ENCODE measurements at regions not wholly inside any gene's neighbourhood (a gene's known extent, or its start where the extent isn't known, plus 50 kb on each side); places are given as distances from the start of the nearest gene placed in this dataset.

DNA sequence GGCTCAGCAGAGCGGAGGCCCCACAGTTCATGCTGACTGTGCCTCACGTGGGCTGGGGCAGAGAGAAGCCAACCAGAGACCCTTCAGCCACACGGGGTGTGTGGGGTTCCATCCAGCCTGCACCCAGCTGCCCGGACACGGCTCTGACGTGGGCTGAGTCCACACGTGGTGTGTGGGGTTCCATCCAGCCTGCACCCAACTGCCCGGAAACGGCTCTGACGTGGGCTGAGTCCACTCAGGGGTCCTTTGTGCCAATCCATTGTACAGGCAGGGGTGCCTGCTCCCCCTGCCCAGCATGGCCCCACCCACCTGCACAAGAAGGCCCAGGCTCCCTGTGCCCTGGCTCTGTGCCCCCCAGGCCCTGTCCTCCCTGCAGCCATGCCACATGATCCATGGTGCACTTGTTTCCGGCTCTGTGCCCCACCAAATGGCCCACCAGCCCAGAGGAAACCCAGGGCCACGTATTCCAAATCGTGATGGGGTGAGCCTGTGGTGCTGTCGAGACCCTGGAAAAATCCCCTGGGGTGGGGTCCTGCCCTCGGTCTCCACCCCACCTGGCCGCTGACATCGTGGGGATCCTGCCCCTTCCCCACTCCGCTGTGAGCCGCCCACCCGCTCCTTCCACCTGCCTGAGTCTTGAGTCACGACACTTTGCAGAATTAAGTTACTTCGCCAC lies 99.3 kb upstream of the SFSWAP start:
- Histone ChIP-seq H3K4me3 (ENCODE audit: low read length) (no peak overlapping the region), H3K27me3 (ENCODE audit: control insufficient read depth, insufficient read depth, low read length) (no peaks in the 10 kb centered on the region), H3K9ac (ENCODE audit: low read length) (no peak overlapping the region), H3K4me1 (ENCODE audit: control insufficient read depth, low read depth, low read length) (peaks cover 5% of the 10 kb centered on the region), H3K9me3 (ENCODE audit: control insufficient read depth, low read depth, low read length) (no peaks in the 10 kb centered on the region), H3K36me3 (ENCODE audit: control insufficient read depth, low read depth, low read length) (no peaks in the 10 kb centered on the region), H3K27ac (ENCODE audit: low read length) (no peak overlapping the region)

DNA sequence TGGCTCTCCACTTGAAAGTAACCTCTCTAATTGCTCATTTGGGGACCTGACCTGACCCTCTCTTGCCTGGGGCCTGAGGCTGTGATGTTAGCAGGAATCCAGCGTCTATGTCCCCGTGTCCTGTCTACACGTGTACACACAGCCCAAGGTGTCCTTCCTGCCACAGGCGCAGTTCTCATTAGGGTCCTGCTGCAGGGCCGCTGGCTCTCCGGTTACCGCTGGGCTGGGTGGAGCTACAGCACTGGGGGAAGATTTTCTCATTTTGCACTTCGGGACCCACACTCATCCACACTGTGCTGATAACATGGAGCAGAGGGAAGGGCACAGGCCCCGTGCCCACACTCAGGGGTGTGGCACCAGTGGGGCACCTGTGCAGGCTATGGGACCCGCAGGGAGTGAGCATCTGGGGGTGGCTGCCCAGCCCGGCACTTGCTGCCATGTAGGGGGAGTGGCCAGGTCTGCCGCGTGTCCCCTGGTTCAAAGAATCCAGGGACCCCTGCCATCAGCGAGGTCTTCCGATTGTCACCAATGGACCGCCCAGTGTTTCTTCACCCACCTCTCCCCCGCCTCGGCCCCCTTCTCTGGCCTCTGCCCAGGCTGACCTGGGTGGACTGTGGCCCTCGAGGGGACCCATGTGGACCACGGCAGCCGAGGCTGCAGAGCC lies 98.7 kb upstream of the SFSWAP start:
- no peaks in the 10 kb centered on the region for H3K27me3 ChIP-seq (ENCODE audit: control insufficient read depth, insufficient read depth, low read length)
- no peaks in the 10 kb centered on the region for H3K9me3 ChIP-seq (ENCODE audit: control insufficient read depth, low read depth, low read length)
- H3K4me1 ChIP-seq (ENCODE audit: control insufficient read depth, low read depth, low read length) = peaks cover 5% of the 10 kb centered on the region
- H3K27ac ChIP-seq (ENCODE audit: low read length) = no peak overlapping the region
- no peak overlapping the region for H3K4me3 ChIP-seq (ENCODE audit: low read length)
- no peak overlapping the region for H3K9ac ChIP-seq (ENCODE audit: low read length)
- H3K36me3 ChIP-seq (ENCODE audit: control insufficient read depth, low read depth, low read length) = no peaks in the 10 kb centered on the region

DNA sequence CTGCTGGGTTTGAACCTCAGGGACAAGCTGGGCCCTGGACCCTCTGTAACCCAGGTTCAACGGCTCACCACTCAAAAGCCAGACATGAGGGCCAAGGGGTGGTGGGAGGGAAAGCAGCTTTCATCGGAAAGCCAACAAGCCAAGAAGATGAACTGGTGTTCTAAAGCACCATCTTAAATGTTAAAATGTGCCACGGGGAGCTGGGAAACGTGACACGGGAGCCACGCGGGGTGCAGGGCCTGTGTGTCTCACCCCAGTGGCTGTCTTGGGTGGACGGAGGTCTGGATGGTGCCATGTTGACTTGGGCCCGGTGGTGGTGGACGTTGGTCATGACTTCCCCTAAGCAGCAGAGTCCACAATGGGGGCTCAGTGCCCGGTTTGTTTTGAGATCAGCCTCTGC lies 97.7 kb upstream of the SFSWAP start:
- Histone ChIP-seq H3K9me3 (ENCODE audit: control insufficient read depth, low read depth, low read length) (no peaks in the 10 kb centered on the region), H3K36me3 (ENCODE audit: control insufficient read depth, low read depth, low read length) (no peaks in the 10 kb centered on the region), H3K9ac (ENCODE audit: low read length) (no peak overlapping the region), H3K27ac (ENCODE audit: low read length) (no peak overlapping the region), H3K4me3 (ENCODE audit: low read length) (no peak overlapping the region), H3K4me1 (ENCODE audit: control insufficient read depth, low read depth, low read length) (peaks cover 5% of the 10 kb centered on the region), H3K27me3 (ENCODE audit: control insufficient read depth, insufficient read depth, low read length) (no peaks in the 10 kb centered on the region)

DNA sequence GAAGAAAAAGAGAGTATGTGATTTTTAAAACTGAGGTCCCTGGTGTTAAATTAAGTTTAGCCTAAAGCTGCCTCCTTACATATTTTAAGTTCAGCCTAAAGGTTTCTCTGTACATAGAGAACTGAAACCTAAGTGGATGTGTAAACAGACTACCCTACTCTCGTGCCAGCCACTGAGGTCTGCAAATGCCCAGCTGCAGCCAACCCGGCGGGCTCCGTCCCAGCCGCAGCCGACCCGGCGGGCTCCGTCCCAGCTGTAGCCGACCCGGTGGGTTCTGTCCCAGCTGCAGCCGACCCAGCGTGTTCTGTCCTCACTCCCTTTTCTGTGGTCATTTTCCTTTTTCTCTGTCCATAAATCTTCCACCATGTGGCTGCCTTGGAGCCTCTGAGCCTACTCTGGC lies 97.2 kb upstream of the SFSWAP start:
- Histone ChIP-seq H3K27me3 (ENCODE audit: control insufficient read depth, insufficient read depth, low read length) (no peaks in the 10 kb centered on the region), H3K27ac (ENCODE audit: low read length) (no peak overlapping the region), H3K9me3 (ENCODE audit: control insufficient read depth, low read depth, low read length) (no peaks in the 10 kb centered on the region), H3K4me1 (ENCODE audit: control insufficient read depth, low read depth, low read length) (peaks cover 5% of the 10 kb centered on the region), H3K36me3 (ENCODE audit: control insufficient read depth, low read depth, low read length) (no peaks in the 10 kb centered on the region), H3K4me3 (ENCODE audit: low read length) (no peak overlapping the region), H3K9ac (ENCODE audit: low read length) (no peak overlapping the region)

DNA sequence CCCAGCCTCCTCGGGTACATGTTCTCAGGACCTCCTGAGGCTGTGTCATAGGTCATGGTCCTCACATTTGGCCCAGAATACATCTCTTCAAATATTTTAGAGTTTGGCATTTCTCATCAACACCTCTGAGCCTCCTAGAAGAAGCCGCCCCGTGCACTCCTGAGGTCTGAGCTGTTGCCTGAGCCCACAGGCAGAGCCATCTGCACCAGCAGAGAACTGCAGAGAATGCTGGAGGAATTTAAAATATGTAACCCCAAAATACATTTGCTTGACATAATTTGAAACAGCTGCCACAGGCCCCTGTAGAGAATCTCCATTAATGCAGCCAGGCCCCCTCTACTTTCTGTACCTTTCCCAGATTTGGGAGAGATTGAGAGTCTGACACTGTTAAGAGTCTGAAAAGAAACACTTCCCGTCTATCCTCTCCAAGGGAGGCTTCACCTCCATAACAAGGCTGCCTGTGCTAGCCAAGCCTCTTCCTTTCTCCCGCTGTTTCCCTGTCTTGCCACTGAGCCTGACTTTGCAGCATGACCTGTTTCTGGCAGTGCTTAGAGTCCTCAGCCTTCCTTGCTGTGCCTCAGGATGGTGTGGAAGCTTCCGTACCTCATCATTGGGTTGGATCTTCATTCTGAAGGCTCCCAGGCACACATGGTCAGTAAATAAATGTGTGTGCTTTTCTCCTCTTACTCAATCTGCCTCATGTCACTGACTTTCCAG lies 95.4 kb upstream of the SFSWAP start:
- H3K4me1 ChIP-seq (ENCODE audit: control insufficient read depth, low read depth, low read length) = no peaks in the 10 kb centered on the region
- H3K36me3 ChIP-seq (ENCODE audit: control insufficient read depth, low read depth, low read length) = no peaks in the 10 kb centered on the region
- H3K9me3 ChIP-seq (ENCODE audit: control insufficient read depth, low read depth, low read length) = no peaks in the 10 kb centered on the region
- H3K27me3 ChIP-seq (ENCODE audit: control insufficient read depth, insufficient read depth, low read length) = no peaks in the 10 kb centered on the region
- H3K9ac ChIP-seq (ENCODE audit: low read length) = no peak overlapping the region
- no peak overlapping the region for H3K27ac ChIP-seq (ENCODE audit: low read length)
- no peak overlapping the region for H3K4me3 ChIP-seq (ENCODE audit: low read length)

DNA sequence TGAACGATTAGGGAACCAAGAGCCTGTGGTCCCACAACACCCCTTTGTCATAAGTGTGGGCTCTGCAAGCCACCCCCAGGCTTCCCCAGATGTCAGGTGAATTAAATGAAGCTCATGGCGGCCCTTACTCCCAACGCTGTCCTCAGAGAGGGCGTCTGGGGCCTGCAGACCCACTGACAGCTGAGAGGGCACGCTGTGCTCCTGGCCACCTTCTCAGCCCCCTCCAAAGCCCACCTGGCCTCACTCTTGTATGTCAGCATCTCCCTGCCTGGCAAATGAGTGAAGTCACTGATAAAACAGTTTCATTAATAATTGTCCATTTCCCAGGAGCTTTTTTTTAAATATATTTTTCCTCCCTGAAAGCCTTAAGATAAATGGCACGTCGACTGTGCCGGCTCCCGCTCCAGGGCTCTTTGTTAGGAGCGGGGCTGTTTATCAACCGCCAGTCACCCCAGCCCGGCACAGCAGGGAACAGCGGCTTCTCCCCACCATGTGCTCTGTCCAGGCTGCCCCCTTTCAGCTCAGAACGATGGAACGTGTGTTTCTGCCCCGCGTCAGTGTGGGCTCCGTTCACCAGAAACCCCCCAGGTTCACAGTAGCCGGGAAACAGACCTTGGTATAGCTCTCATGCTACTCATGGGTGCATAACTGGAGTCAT lies 94.7 kb upstream of the SFSWAP start:
- no peak overlapping the region for H3K9ac ChIP-seq (ENCODE audit: low read length)
- no peaks in the 10 kb centered on the region for H3K4me1 ChIP-seq (ENCODE audit: control insufficient read depth, low read depth, low read length)
- H3K9me3 ChIP-seq (ENCODE audit: control insufficient read depth, low read depth, low read length) = no peaks in the 10 kb centered on the region
- H3K27ac ChIP-seq (ENCODE audit: low read length) = no peak overlapping the region
- H3K27me3 ChIP-seq (ENCODE audit: control insufficient read depth, insufficient read depth, low read length) = no peaks in the 10 kb centered on the region
- no peak overlapping the region for H3K4me3 ChIP-seq (ENCODE audit: low read length)
- H3K36me3 ChIP-seq (ENCODE audit: control insufficient read depth, low read depth, low read length) = no peaks in the 10 kb centered on the region

- Histone ChIP-seq H3K36me3 (ENCODE audit: control insufficient read depth, low read depth, low read length) (no peaks in the 10 kb centered on the region), H3K27me3 (ENCODE audit: control insufficient read depth, insufficient read depth, low read length) (no peaks in the 10 kb centered on the region), H3K27ac (ENCODE audit: low read length) (no peak overlapping the region), H3K4me3 (ENCODE audit: low read length) (no peak overlapping the region), H3K9me3 (ENCODE audit: control insufficient read depth, low read depth, low read length) (no peaks in the 10 kb centered on the region), H3K4me1 (ENCODE audit: control insufficient read depth, low read depth, low read length) (no peaks in the 10 kb centered on the region), H3K9ac (ENCODE audit: low read length) (no peak overlapping the region)
These were observed 94.2 kb upstream of the SFSWAP start for GRCh38 chr12:131616738-131617137.

DNA sequence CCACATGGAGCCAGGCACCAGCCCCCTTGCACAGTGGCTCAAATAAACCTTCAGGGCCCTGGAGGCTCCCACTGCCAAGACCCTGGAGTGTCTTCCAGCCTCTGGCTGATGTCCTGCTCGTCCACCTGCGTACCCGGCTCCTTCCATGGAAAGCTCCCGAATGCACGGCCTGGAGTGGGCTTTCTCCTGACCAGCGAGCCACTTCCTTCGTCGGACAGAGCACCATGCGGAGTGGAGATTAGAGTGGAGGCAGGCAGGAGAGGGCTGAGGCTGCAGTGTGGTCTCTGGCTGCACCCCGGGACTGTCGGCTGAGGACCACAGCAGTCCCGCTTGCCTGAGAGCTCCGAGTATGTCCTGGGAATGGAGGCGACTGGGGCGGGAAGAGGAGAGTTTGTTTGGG lies 93.7 kb upstream of the SFSWAP start:
- Histone ChIP-seq H3K36me3 (ENCODE audit: control insufficient read depth, low read depth, low read length) (no peaks in the 10 kb centered on the region), H3K4me1 (ENCODE audit: control insufficient read depth, low read depth, low read length) (no peaks in the 10 kb centered on the region), H3K9me3 (ENCODE audit: control insufficient read depth, low read depth, low read length) (no peaks in the 10 kb centered on the region), H3K27ac (ENCODE audit: low read length) (no peak overlapping the region), H3K4me3 (ENCODE audit: low read length) (no peak overlapping the region), H3K9ac (ENCODE audit: low read length) (no peak overlapping the region), H3K27me3 (ENCODE audit: control insufficient read depth, insufficient read depth, low read length) (no peaks in the 10 kb centered on the region)

- Histone ChIP-seq H3K27ac (ENCODE audit: low read length) (no peak overlapping the region), H3K9me3 (ENCODE audit: control insufficient read depth, low read depth, low read length) (no peaks in the 10 kb centered on the region), H3K9ac (ENCODE audit: low read length) (no peak overlapping the region), H3K4me1 (ENCODE audit: control insufficient read depth, low read depth, low read length) (no peaks in the 10 kb centered on the region), H3K36me3 (ENCODE audit: control insufficient read depth, low read depth, low read length) (no peaks in the 10 kb centered on the region), H3K27me3 (ENCODE audit: control insufficient read depth, insufficient read depth, low read length) (no peaks in the 10 kb centered on the region), H3K4me3 (ENCODE audit: low read length) (no peak overlapping the region)
These were observed 93.1 kb upstream of the SFSWAP start for GRCh38 chr12:131617596-131618302.

- Histone ChIP-seq H3K27me3 (ENCODE audit: control insufficient read depth, insufficient read depth, low read length) (no peaks in the 10 kb centered on the region), H3K9me3 (ENCODE audit: control insufficient read depth, low read depth, low read length) (no peaks in the 10 kb centered on the region), H3K36me3 (ENCODE audit: control insufficient read depth, low read depth, low read length) (no peaks in the 10 kb centered on the region)
These were observed 92.6 kb upstream of the SFSWAP start for GRCh38 chr12:131618303-131618658.

GRCh38 chr12:131618701-131619100 lies 92.2 kb upstream of the SFSWAP start:
- no peaks in the 10 kb centered on the region for H3K36me3 ChIP-seq (ENCODE audit: control insufficient read depth, low read depth, low read length)
- no peaks in the 10 kb centered on the region for H3K4me1 ChIP-seq (ENCODE audit: control insufficient read depth, low read depth, low read length)
- no peak overlapping the region for H3K27ac ChIP-seq (ENCODE audit: low read length)
- H3K27me3 ChIP-seq (ENCODE audit: control insufficient read depth, insufficient read depth, low read length) = no peaks in the 10 kb centered on the region
- H3K4me3 ChIP-seq (ENCODE audit: low read length) = no peak overlapping the region
- no peaks in the 10 kb centered on the region for H3K9me3 ChIP-seq (ENCODE audit: control insufficient read depth, low read depth, low read length)
- H3K9ac ChIP-seq (ENCODE audit: low read length) = no peak overlapping the region

More at GRCh38 chr12:131618303-131618658, 92.6 kb upstream of the SFSWAP start:
- Histone ChIP-seq H3K9ac (ENCODE audit: low read length) (no peak overlapping the region), H3K4me3 (ENCODE audit: low read length) (no peak overlapping the region), H3K4me1 (ENCODE audit: control insufficient read depth, low read depth, low read length) (no peaks in the 10 kb centered on the region), H3K27ac (ENCODE audit: low read length) (no peak overlapping the region)
